ENCODE measurements at regions not wholly inside any gene's neighbourhood (a gene's known extent, or its start where the extent isn't known, plus 50 kb on each side); places are given as distances from the start of the nearest gene placed in this dataset.

DNA sequence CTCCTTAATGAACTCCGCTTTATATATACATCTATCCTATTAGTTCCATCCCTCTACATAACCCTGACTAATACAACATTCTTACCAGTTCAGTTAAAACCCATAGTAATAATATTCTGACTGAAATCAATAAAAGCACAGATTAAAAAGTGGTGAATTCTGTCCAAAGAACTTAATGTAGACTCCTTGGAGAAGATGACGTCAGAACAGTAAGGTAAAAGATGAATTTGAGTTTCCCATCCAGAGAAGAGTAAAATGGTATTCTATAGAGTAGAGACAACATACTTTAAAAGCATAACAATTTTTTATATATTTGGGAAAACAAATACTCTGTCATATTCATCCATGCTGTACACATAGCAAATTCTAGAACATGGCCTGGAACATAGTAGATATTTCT is 418.0 kb upstream of the SYT1 start (continued):
- TF ChIP-seq, protein P1, sequence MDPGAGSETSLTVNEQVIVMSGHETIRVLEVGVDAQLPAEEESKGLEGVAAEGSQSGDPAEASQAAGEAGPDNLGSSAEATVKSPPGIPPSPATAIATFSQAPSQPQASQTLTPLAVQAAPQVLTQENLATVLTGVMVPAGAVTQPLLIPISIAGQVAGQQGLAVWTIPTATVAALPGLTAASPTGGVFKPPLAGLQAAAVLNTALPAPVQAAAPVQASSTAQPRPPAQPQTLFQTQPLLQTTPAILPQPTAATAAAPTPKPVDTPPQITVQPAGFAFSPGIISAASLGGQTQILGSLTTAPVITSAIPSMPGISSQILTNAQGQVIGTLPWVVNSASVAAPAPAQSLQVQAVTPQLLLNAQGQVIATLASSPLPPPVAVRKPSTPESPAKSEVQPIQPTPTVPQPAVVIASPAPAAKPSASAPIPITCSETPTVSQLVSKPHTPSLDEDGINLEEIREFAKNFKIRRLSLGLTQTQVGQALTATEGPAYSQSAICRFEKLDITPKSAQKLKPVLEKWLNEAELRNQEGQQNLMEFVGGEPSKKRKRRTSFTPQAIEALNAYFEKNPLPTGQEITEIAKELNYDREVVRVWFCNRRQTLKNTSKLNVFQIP (CRISPR knock-in tag; IDR thresholded peaks at IDR 0.05; ENCODE audit: borderline replicate concordance, low read depth): no peak
- TF ChIP-seq TCF4 (CRISPR knock-in tag; IDR thresholded peaks at IDR 0.05; ENCODE audit: borderline replicate concordance): no peak
- no peak for TF ChIP-seq PPARA (CRISPR knock-in tag; IDR thresholded peaks at IDR 0.05; ENCODE audit: borderline replicate concordance)
- no peak for TF ChIP-seq ZFP3 (CRISPR knock-in tag; IDR thresholded peaks at IDR 0.05)
- TF ChIP-seq CSDC2 (CRISPR knock-in tag; IDR thresholded peaks at IDR 0.05): no peak
- TF ChIP-seq ZFP30 (CRISPR knock-in tag; IDR thresholded peaks at IDR 0.05): no peak
- no peak for TF ChIP-seq GLIS3 (CRISPR knock-in tag; IDR thresholded peaks at IDR 0.05)

DNA sequence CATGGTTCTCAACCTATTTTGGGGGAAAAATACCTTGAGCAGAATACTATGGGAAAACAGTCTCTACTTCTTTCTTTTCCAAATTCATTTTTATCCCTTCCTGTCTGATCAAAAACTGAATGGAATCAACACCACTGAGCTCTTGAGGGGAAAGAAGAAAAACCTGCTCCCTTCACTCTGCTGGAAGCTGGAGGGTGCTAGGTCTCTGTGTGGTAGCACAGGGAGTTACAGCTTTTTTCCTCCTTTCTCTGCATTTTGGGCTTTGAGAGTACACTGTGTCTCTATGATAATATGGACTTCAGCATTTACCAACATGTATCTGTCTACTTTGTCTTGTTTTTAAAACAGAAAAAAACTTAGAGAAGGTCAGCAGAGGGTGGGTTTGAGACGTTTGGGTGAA is 417.2 kb upstream of the SYT1 start:
- no peak for TF ChIP-seq ARNTL (CRISPR knock-in tag; IDR thresholded peaks at IDR 0.05; ENCODE audit: borderline replicate concordance, low read depth)
- TF ChIP-seq, protein P2, sequence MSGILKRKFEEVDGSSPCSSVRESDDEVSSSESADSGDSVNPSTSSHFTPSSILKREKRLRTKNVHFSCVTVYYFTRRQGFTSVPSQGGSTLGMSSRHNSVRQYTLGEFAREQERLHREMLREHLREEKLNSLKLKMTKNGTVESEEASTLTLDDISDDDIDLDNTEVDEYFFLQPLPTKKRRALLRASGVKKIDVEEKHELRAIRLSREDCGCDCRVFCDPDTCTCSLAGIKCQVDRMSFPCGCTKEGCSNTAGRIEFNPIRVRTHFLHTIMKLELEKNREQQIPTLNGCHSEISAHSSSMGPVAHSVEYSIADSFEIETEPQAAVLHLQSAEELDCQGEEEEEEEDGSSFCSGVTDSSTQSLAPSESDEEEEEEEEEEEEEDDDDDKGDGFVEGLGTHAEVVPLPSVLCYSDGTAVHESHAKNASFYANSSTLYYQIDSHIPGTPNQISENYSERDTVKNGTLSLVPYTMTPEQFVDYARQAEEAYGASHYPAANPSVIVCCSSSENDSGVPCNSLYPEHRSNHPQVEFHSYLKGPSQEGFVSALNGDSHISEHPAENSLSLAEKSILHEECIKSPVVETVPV (CRISPR knock-in tag; IDR thresholded peaks at IDR 0.05): no peak
- TF ChIP-seq, protein P1 (CRISPR knock-in tag; IDR thresholded peaks at IDR 0.05; ENCODE audit: borderline replicate concordance, low read depth): no peak
- TF ChIP-seq, protein P3, sequence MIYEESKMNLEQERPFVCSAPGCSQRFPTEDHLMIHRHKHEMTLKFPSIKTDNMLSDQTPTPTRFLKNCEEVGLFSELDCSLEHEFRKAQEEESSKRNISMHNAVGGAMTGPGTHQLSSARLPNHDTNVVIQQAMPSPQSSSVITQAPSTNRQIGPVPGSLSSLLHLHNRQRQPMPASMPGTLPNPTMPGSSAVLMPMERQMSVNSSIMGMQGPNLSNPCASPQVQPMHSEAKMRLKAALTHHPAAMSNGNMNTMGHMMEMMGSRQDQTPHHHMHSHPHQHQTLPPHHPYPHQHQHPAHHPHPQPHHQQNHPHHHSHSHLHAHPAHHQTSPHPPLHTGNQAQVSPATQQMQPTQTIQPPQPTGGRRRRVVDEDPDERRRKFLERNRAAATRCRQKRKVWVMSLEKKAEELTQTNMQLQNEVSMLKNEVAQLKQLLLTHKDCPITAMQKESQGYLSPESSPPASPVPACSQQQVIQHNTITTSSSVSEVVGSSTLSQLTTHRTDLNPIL (CRISPR knock-in tag; IDR thresholded peaks at IDR 0.05; ENCODE audit: low read depth): no peak
- no peak for TF ChIP-seq ISL1 (CRISPR knock-in tag; IDR thresholded peaks at IDR 0.05)
- no peak for TF ChIP-seq SNAI2 (CRISPR knock-in tag; IDR thresholded peaks at IDR 0.05)
- no peak for TF ChIP-seq ZNF565 (CRISPR knock-in tag; conservative IDR thresholded peaks at IDR 0.05; ENCODE audit: low read depth)
- TF ChIP-seq GLIS3 (CRISPR knock-in tag; IDR thresholded peaks at IDR 0.05): no peak
- no peak for ATAC-seq

DNA sequence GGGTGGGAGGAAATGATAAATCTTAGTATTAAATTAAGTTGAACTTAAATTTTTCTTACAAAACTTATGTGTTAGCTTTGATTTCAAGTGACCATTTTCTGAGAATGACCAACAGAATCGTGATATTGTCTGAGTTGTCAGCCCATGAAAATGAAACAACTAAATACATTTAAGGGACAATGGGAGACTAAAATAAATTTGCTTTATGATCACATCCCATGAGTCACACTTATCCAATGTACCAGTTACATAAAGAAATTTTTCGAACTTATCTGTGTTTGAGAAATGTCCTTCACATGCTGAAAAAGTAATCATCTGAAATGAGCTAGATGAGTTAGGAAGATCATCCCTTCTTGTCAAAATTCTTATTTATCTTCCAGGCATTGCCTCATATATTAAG is 415.9 kb upstream of the SYT1 start:
- no peak for ATAC-seq
- TF ChIP-seq, protein P3 (CRISPR knock-in tag; IDR thresholded peaks at IDR 0.05; ENCODE audit: low read depth): no peak
- TF ChIP-seq ISL1 (CRISPR knock-in tag; IDR thresholded peaks at IDR 0.05): no peak
- no peak for TF ChIP-seq ZFP30 (CRISPR knock-in tag; IDR thresholded peaks at IDR 0.05)
- TF ChIP-seq ZNF70 (CRISPR knock-in tag; IDR thresholded peaks at IDR 0.05): no peak
- TF ChIP-seq ARNTL (CRISPR knock-in tag; IDR thresholded peaks at IDR 0.05; ENCODE audit: borderline replicate concordance, low read depth): no peak
- no peak for TF ChIP-seq SNAI2 (CRISPR knock-in tag; IDR thresholded peaks at IDR 0.05)
- TF ChIP-seq RARB (CRISPR knock-in tag; IDR thresholded peaks at IDR 0.05): no peak
- no peak for TF ChIP-seq ESRRG (CRISPR knock-in tag; IDR thresholded peaks at IDR 0.05)
- TF ChIP-seq, protein P2 (CRISPR knock-in tag; IDR thresholded peaks at IDR 0.05): no peak
- no peak for TF ChIP-seq ZNF565 (CRISPR knock-in tag; conservative IDR thresholded peaks at IDR 0.05; ENCODE audit: low read depth)
- no peak for TF ChIP-seq BACH2 (CRISPR knock-in tag; IDR thresholded peaks at IDR 0.05; ENCODE audit: borderline replicate concordance)
- TF ChIP-seq ZFP3 (CRISPR knock-in tag; IDR thresholded peaks at IDR 0.05): no peak
- TF ChIP-seq, protein P4, sequence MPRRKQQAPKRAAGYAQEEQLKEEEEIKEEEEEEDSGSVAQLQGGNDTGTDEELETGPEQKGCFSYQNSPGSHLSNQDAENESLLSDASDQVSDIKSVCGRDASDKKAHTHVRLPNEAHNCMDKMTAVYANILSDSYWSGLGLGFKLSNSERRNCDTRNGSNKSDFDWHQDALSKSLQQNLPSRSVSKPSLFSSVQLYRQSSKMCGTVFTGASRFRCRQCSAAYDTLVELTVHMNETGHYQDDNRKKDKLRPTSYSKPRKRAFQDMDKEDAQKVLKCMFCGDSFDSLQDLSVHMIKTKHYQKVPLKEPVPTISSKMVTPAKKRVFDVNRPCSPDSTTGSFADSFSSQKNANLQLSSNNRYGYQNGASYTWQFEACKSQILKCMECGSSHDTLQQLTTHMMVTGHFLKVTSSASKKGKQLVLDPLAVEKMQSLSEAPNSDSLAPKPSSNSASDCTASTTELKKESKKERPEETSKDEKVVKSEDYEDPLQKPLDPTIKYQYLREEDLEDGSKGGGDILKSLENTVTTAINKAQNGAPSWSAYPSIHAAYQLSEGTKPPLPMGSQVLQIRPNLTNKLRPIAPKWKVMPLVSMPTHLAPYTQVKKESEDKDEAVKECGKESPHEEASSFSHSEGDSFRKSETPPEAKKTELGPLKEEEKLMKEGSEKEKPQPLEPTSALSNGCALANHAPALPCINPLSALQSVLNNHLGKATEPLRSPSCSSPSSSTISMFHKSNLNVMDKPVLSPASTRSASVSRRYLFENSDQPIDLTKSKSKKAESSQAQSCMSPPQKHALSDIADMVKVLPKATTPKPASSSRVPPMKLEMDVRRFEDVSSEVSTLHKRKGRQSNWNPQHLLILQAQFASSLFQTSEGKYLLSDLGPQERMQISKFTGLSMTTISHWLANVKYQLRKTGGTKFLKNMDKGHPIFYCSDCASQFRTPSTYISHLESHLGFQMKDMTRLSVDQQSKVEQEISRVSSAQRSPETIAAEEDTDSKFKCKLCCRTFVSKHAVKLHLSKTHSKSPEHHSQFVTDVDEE (CRISPR knock-in tag; IDR thresholded peaks at IDR 0.05): no peak
- TF ChIP-seq OSR1 (CRISPR knock-in tag; IDR thresholded peaks at IDR 0.05): no peak

Data from SK-N-SH treated with all-trans-retinoic acid at 6 μM for 48 hours (cell line).